KG1 (cell line): ENCODE measurements at regions not wholly inside any gene's neighbourhood (a gene's known extent, or its start where the extent isn't known, plus 50 kb on each side); places are given as distances from the start of the nearest gene placed in this dataset.
"Not testable (repeated sequence)": the region's sequence is repeated elsewhere in the genome, so short reads cannot be mapped to it uniquely, and the experiment has no call there.

Source experiments
- DNase-seq: peaks from one replicate; lab custom pipeline; 2025; lab: John Stamatoyannopoulos, UW

DNA sequence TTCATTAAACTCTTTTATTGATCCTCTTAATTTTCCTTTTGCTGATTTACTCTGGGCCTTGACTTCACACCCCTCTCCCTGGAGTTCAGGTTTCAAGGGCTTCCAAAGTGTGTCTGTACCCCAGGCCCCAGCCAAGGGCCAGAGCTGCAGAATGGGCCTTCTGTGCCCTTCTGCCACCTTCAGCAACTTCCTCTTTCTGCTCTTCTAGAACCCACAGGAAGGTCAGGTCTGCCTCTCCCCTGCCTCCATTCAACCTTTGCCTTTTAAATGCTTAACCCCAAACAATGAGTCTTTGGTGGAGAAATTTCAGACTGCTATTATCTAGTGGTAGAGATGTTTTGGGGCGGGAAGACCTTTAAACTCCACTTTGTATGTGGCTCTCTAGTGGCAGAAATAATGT, 63.1 kb downstream of the TSN start:
- DNase-seq: no peak

DNA sequence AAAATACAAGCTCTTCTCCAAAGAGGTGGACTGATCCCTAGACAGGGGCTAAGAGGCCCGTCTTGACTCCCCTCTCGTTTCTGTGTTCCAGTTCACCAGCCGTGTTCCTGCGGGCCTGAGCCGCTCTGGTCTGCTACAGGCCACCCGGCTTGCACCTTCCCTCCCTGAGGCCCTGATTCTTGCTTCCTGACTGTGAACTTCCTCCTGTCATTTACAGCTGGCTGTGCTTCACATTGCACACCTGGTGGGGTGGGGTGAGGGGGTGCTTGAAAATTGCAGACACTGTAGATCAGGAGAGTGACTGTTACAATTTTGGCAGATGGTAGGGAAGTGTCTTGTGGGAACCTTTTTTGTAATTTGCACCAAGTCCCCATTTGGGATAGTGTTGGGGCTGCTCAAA, 64.4 kb downstream of the TSN start:
- DNase-seq: no peak

DNA sequence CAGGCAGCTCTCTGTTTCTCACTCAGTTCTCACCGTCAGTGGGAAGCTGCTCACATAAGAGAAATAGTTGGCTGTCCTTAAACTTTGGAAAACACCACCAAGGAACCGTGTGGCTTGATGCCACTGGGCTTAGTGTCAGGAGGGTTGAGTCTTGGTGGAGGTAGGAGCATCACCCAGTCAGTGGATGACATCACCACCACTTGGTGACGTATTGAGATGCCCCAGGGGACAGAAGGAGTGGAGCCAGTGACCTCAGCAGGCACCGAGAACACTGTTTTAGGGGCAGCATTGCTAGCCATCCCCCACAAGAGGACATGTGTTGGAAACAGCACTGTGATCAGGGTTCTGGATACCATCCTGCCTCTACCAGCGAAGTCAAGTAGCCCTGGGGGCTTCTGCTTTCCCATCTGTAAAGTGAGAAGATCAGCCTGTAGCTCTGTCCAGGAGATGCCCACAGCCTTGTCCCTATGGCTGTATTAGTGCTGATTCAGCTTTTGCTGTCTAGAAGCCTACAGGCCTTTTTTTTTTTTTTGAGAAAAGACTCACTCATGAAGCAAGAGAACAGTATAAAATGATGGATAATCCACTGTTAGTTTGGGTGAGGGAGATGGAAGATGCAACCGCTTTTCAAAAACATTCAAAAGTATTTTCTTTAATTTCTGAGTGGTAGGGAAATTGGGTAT, 66.2 kb downstream of the TSN start:
- no peak for DNase-seq

DNA sequence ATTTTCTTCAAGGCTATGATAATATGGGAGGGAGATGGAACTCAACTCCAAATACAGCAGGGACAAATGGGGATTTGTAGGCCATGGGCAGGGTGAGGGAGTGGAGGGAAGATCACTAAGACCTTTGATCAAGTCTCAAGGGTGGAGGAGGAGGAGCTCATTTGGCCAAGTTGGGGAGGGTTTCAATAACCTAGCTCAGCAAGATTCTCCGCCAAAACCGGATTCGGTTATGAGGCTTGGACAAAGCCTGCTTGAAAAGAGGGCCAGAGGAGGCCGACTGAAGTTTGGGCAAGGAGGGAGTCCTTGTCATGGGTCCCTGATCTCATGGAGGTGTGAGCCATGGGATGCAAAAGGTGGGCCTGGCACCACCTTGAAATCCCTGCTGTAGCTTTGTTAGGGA, 68.8 kb downstream of the TSN start:
- no peak for DNase-seq

DNA sequence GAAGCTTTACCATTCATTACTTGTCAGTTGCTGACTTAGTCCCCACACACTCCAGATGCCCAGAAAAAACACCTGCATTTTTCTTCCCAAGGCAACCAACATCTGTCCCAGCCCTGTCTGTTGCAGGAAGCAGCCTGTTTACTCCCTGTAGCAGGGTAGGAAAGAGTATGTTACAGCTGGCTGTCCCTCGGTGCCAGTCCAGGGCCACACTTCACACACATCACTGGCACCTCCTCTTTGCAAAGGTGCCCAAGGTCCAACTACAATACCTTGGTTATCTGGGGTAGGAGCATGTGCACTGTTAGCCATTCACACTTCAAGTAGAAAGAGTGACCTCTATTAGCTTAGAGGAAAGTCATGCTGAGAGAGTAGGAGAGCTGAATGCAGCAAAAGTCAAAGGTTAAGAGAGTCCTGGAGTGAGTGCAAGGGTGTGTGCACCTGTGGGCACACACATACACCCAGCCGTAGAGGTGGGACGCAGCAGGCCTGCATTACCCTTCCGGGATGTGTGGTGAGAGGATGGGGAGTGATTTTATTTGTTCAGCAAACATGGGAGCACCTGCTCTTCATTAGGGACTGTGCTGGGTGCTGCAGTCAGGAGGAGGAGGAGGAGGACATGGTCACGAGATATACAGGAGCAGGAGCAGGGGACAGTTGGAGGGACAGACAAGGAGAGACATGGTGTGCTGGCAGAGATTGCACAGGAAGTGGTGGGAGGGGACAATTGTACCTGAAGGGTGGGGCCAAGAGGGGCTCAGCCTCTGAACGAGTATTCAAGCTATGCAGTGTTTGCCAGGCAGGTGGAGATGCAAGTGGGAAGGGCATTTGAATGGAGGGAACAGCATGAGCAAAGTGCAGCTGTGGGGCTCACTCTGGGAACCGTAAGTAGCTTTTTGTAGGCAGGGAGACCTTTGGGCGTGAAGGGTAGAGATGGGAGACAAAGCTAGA, 69.8 kb downstream of the TSN start:
- no peak for DNase-seq

DNA sequence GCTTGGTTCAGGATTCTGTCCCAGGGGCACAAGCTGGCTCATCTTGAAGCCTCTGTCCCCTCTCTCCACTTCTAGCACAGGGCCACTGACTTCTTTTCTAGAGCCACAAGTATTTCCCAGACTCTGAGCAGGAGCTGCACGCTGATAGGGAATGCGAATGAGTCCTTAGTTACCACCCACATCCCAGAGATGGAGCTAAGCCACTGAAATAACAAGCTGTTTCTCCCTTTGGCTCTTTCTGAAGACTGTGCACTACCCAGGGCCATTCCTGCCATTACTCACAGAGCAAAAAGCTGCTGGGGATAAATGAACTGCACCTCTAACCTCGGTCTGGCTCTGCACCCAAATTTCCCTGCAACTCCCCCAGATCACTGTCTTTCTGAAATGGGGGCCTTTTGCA, 70.6 kb downstream of the TSN start:
- no peak for DNase-seq

DNA sequence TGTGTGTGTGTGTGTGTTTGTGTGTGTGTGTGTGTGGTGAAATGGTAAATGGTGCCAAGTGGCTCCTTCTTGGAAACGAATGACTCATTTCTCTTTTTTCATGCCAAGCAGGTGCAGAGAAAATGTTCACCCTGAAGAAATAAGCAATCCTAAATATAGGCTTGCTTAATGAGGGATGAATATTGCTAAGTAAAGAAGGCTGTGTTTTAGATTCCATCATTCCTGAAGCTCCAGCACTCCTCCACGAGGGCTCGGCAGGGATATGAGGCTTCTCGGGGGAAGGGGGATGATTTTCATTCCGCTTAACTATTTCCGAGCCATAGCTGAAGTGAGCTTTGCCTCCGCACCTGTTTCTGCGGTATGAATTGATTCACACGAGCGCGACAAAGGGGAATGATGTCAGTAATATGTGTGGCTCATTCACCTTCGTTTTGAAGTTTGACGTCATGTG, 72.9 kb downstream of the TSN start:
- no peak for DNase-seq

DNA sequence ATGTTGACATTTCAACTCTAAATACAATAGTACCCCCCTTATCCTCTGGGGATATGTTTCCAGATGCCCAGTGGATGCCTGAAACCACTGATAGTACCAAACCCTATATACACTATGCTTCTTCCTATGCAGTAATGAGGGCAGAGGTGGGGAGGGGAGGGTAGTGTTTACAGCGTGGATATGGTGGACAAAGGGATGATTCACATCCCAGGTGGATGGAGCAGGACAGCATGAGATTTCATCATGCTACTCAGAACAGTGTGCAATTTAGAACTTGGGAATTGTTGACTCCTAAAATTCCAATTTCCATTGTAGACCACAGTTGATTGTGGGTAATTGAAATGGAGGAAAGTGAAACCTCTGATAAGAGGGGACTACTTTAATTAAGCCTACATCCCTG, 75.4 kb downstream of the TSN start:
- no peak for DNase-seq

DNA sequence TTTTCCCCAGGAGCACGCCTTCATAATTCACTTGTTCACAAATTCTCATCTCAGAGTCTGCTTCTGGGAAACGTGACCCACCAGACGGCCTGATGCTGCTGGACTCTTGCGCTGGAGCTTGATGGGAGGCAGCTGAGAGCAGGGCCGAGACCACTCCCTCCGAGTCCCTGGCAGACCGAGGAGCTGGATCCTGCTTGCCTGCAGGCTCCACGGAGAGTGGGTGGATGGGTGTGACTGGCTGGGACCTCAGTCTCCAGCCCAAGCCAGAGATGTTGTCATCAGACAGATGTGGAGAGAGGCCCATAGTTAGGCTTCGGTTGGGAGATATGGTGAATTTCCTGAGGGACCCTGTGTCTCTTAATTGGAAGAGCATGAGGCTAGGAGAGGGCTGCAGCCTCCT, 76.4 kb downstream of the TSN start:
- DNase-seq: no peak

DNA sequence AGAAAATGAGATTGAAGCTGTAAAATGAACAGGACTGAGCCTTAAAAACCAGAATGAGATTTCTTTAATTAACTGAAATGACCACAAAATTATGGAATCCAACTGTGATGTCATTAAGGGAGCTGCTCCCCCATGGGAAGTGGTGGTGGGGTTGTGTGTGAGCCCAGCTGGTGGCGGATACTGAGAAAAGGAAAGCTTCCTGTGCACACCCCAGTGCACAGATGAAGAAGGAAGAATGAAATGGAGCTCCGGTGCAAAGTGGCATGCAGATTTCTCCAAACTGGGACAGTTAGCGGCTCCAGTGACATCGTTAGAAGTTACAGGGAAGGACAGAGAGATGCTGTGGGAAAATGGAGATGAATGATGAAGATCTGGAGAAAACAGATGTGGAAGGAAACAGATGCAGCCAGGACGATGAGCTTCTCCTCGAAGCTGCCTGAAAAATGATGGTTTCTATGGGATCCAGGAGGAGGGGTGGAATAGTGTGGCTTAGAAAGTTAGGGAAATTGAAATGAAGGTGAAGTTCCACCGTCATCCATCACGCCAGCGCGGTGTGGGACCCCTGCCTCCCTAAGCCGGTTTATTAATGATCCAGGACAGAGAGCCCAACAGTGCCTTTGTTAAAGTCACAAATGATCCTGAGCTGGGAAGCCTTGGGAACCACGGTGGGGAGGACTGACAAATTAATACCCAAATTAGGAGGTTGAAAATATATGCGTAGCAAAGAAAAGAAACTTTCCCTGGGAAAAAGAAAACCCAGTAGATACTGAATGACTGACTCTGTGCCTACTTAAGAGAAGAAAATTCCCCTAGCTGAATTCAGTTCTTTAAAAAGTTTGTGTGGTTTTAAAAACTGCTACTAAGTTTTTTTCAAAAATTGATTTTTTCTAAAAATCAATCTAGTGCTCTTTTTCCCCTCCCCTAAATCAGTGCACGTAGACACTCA, 77.2 kb downstream of the TSN start:
- no peak for DNase-seq

DNA sequence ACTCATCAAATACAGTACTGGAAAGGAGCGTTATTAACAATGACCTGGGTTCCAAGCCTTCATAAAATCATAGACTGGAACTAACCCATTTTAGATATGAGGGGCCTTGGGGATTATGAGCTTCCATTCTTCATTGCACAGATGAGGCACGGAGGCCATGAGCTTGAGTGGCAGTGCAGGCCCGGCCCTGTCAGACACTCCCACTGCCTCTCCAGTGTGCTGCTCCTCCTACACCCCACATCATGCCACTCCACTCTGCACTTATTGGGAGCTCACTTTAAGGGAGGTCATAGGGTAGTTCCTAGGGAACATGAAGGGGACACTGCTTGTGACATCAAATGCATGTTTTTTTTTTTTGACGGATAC, 77.9 kb downstream of the TSN start:
- no peak for DNase-seq

DNA sequence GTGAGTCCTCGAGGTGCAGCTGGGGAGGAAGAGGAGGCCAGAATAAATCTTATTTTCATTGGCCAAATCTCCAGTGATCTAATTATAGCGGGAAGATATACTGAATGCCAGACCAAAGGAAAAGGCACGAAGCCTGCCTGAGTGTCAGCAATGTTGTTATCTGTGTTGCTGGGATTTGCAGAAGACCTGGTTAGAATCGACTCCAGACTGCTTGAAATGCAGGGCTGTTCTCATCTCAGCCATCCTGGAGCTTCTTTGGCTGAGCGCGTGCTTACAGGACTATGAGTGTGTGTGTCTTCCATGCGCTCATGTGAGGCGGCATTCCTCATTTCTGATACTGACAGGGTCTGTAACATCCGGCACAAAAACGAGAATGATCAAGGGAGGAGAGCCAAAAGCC, 81.2 kb downstream of the TSN start:
- DNase-seq: no peak

DNA sequence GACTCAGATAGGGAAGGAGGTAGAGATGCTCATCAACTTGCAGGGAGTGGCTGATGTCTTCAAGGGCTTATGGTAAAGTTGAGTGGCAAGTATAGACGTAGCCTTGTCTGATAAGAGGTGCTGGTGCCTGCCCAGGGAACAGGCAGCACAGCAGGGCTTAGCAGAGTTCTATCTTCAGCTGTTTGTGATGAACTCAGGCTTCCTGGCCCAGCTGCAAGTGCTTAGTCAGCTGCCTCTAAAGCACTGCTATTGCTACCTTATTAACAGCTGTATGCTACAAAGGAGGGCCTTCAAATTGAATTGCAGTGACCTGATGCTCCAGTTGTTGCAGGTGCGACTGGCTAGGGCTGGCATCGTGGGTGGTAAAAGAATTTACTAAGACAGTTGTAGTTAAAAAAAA, 82.1 kb downstream of the TSN start:
- no peak for DNase-seq

DNA sequence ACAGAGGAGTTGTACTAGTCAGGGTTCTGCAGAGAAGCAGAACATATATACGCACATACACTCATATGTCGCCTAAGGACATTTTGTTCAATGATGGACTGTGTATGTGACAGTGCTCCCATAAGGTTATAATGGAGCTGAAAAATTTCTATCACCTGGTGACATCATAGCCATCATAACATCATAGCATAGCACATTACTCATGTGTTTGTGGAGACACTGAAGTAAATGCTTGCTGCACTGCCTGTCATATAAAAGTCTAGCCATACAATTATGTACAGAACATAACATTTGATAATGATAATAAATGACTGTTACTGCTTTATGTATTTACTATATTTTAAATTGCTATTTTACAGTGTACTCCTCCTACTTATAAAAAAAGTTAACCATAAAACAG, 83.1 kb downstream of the TSN start:
- DNase-seq: no peak

DNA sequence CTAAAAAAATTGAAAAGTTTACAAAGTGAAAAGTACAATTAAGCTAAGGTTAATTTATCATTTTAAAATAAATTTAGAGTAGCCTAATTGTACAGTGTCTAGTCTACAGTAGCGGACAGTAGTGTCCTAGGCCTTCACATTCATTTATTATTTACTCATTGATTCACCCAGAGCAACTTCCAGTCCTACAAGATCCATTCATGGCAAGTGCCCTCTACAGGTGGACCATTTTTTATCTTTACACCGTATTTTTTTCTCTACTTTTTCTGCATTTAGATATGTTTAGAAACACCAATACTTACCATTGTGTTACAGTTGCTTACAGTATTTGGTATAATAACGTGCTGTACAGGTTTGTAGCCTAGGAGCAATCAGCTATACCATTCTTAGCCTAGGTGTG, 84.1 kb downstream of the TSN start:
- DNase-seq: no peak

DNA sequence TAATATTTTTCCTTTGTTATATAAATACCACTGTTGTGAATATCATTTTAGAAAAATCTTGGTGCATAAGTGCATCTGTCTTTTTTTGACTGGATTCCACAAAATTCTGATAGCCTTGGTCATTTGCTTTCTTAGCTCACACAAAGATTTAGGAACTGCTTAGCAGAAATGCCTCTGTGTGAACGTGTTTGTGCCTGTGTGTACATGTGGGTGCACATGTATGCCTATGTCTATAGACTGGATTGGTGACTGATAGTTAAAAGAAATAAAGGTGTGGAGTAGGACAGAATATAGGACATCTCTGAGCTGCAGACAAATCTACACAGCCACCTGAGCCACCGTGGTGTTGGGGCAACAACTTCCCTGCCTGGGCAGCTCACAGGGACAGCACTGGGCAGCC, 93.8 kb downstream of the TSN start:
- DNase-seq: no peak

DNA sequence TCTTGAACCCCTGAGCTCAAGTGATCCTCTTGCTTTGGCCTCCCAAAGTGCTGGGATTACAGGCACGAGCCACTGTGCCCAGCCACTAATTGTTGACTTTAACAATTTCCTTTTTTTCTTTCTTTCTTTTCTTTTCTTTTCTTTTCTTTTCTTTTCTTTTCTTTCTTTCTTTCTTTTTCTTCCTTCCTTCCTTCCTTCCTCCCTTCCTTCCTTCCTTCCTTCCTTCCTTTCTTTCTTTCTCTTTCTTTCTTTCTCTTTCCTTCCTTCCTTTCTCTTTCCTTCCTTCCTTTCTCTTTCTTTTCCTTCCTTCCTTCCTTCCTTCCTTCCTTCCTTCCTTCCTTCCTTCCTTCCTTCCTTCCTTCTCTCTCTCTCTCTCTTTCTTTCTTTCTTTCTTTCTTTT, 97.7 kb downstream of the TSN start:
- DNase-seq: not testable (repeated sequence)

DNA sequence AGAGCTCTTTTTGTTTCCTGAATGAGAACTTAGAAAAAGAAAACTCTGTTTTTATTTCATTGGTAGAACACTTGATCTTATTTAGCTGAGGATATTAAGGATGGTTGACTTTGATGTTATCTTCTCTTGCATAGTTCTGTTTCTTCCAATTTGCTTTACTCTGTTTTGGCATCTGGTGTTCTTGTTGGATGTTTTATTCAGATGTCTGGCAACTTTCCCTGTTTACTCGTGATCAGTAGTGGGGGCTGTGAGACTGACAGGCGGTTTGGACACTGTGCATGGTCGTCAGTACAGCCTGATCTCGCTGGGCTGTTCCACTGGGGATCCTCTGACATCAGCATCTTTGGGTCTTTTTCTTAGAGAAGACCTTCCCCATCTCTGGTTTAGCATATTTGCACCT, 100.1 kb downstream of the TSN start:
- no peak for DNase-seq

DNA sequence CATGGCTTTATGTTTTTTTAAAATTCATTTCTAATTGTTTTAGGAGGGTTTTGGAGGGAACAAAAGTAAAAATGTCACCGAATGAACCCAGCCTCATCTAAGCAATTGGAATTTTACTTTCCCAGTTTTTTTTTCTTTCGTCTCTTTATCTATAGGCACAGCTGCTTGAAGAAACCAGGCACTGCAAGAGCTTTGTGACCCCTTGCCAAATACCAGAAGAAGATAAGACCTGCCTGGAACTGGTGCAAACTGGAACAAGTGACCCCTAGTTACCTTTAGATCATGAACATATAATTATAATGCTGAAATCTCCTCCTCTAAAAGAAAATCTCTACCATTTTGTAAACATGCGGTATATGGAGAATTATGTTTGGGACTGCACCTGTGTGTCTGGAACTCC, 100.9 kb downstream of the TSN start:
- DNase-seq: no peak

DNA sequence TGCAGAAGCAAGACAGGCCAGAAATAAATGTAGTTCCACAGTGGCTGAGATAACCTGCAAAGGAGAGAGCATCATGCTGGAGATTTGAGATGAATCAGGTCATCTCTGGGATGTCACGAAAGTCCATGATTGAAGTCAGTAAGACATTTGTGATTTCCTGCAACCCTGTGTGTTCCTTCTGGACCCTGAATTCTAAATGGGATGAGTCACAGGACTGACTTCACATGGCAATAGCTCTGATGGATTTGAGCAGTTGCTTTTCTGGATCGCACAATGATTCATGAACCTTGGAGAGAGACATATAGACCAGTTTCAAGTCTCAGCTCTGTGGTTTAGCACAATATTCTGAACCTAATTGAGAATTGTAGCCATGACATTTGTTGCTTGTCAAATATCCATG, 102.9 kb downstream of the TSN start:
- DNase-seq: no peak

DNA sequence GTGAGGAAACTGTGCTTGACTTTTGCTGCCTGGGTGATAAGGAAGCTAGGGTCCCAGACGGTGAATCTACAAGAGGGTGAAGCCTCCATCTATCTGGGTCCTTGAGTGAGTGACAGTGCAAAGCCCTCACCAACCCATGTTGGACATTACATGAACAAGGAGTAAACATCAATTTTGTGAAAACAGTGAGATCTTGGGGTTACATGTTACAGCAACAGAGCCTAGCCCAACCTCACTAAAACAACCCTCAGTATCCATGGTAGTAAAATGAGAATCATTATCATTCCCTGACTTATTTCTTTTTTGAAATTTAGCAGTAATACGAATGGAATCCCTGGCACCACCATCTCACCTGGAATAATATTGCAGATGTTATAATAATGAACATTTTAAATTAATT, 103.4 kb downstream of the TSN start:
- no peak for DNase-seq

DNA sequence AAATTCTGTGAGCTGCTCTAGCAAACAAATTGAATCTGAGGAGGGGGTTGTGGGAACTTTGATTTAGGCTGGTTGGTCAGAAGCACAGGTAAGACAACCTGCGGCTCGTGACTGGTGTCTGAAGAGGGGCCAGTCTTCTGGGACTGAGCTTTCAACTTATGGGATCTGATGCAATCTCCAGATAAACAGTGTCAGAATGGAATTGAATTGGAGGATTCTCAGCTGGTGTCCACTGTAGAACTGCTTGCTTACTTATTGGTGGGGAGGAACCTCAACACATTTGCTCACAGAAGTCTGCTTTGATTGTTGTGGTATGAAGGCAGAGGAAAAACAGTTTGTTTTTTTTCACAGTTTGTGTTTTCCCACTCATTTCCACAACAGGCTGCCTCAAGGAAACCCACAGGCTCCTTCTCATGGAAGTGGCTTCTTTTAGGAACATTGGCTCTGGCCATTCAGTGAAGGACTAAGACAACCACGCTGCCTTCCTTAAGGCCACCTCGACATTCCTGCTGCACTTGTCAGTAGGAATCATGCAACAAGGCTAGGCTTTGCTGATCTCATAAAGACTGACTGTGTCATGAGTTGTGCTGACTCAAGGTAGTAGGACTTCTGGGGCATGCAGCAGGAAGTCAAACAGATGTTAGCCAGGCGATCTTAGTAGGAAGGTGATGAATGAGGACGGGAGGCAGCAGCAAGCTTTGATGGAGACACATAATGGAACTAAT, 104.7 kb downstream of the TSN start:
- DNase-seq: no peak
